ENCODE measurements at regions not wholly inside any gene's neighbourhood (a gene's known extent, or its start where the extent isn't known, plus 50 kb on each side); places are given as distances from the start of the nearest gene placed in this dataset.
A peak's percentile ranks its signal among the peaks of the same experiment; 100 is the strongest.

DNA sequence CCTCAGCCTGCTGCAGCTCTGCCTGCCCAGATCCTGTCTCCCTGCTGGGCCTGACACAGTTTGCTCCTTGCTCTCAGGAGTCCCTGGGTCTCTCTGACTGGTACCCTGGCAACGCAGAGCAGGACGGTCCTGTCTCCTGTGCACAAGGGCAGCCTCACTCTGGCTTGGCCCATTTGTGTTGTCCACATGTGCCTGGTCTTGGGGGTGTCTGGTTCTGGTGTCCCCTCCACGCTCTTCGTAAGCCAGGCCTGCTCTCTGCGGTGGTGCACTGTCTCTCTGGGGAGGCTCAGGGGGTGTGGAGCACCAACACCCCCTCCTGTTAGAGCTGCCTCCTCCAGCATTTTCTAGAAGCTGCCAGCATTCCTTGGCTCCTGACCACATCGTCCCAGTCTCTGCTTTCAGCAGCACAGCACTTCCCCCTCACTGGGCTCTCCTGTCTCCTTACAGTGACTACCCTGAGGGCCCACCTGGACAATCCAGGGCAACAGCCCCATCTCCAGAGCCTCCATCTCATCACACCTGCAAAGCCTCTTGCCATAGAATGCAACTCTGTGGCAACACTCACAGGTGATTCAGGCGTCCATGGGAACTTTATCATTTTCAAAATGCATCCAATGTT lies 235.6 kb upstream of the HS6ST1 start:
- DNase-seq, result no peak

DNA sequence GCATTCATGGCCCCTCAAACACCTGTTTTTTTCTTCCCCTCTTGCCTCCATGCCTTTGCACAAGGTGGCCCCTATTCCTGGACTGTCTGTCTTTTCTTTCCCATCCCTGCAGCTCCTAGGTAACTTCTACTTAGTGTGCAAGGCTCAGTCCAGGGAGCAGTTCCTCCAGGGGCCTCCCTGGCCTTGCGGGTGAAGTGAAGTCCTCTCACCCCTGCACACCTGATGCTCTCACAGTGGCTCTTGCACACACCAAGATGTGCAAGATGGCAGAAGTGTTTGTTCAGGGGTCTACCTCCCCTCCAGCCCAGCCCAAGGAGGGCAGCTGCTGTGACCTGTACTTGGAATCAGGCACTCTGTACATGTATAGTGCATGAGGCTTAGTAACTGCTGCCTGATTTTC lies 236.8 kb upstream of the HS6ST1 start:
- DNase-seq, result no peak

GRCh38 chr2:128556089-128556488 lies 237.4 kb upstream of the HS6ST1 start:
- no peak for DNase-seq

DNA sequence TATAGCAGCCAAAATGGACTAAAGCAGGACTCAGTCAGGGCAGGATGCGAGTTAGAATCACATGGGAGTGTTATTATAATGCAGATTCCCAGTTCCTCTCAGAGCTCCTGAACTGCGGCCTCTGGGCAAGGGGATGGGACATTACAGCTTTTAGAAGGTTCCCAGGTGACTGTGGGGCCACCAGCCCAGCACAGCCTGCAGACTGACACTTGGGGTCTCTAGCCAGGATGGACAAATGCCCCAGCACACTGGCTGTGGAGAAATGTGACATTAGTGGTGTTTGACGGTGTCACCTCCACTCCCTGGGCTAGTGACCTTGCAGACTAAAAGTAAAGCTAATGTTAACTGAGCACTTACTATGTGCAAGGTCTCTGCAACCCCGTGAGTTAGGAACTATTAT lies 238.0 kb upstream of the HS6ST1 start:
- no peak for DNase-seq

- no peak for DNase-seq
These were observed 238.4 kb upstream of the HS6ST1 start for GRCh38 chr2:128557069-128557468.

- no peak for DNase-seq
These were observed 239.2 kb upstream of the HS6ST1 start for GRCh38 chr2:128557831-128558241.

- DNase-seq, result no peak
These were observed 239.8 kb upstream of the HS6ST1 start for GRCh38 chr2:128558441-128558840.

GRCh38 chr2:128558895-128559532 lies 240.3 kb upstream of the HS6ST1 start:
- DNase-seq, result no peak

DNA sequence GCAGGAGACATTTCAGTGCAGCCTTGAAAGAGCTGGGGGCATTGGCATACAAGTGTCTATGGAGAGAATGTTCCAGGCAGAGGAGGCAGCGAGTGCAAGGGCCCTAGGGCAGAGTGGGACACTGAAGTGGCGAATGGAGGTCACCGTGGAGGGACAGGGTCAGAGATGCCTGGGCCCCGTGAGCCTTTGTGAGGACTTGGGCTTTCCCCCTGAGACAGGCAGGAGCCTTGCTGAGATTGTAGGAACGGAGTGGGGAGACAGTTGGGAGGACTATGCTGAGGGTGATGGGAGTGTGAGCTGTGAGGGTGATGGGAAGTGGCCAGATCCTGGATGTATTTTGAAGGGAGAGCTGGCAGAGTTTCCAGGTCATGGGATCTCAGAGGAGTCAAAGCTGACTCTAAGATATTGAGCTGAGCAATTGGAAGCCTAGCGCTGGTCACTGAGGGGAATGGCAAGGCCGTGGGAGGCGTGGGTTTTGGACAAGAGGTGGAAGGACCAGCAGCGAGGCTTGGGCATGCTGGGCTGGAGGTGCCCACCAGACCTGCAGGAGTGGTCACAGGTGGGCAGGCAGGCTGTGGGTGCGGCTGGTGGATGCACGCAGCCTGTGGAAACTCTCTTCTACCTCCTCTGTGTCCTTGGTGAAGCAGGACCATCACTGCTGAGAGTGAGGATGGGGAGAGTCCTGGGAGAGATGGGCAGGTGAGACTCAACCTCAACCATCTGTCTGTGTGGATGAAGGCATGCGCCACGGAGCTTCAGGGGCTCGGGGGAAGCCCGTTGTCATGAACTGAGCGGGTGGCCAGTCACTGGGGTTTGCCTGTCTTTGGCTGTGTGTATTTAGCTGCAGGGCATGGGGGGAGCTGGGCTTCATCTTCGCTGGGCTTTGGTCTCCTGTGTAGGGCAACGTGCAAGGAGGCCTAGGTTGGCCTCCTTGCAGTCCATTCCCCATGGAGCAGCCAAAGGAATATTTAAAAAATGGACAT lies 241.2 kb upstream of the HS6ST1 start:
- DNase-seq, result no peak

DNA sequence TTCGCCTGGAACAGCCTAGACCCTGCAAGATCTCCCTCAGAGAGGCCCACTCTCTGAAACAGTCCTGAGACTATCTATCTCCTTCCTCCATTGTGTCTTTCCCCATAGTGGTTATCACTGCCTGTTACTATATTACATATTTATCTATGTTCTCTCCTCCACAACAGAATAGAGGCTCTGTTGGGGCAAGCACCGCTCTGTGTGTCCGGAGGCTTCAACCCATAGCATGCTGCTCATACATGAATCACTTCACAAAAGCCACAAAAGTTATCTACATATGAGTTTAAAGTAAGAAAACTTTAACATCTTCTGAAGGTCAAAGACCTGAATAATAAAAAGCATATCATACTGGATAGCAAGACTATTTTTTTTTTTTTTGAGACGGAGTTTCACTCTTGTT lies 242.1 kb upstream of the HS6ST1 start:
- no peak for DNase-seq

DNA sequence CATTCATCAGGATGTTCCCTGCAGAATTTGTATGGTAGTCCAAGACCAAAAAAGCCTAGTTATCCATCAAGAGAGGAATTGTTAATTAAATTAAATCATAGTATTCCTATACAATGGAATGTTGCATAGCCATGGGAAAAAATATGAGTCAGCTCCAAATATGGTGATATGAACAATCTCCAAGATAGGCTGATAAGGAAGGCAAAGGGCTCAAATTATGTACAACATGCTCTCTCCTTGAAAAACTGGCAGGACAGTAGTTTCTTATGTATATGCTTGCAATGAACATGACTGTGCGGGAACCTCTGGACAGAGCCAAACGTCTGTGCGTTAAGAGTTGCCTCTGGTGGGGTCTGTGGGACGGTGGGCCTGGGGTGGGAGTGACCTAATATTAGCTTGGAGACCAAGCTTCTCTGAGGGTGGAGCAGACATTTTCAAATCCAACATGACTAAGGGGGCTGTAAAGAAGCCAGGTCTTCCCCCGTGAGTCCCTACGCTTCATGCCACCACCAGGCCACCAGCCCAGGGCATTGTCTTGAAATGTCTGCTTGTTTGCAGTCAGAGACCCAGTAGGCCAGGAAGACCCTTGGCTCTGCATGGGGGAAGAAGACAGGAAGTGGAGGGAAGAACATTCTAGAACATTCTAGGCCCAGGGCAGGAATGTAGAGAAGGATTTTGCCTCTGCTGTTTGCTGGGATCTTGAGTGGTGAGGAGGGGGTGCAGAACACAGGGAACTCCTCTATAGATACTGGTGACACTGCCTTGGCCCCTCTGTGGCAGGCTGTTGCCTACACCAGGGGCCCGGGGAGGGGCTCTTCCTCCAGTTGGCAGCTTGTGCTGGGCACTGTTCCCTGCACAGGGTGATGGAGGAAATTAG lies 244.0 kb upstream of the HS6ST1 start:
- DNase-seq, result no peak

- DNase-seq, result peak; percentile 91
These were observed 244.7 kb upstream of the HS6ST1 start for GRCh38 chr2:128563348-128563687.

DNA sequence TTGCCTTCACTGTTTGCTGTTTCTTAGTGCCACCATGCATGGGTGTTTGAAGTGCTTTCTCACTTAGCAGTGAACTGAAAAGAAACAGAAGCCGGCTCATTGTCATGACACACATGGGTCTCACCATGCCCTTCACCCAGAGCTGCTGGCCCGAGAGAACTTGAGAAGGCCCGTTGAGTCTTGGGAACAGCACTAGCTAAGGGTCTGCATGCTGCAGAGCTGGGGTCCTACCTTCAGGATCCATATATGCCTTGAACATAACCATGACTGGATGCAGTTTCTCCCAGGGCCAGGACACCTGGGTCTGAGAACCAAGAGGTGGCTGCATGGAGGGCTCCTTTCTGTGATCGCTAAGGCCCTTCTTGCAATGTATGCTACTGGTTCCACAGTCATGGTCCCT lies 245.5 kb upstream of the HS6ST1 start:
- no peak for DNase-seq

- no peak for DNase-seq
These were observed 245.9 kb upstream of the HS6ST1 start for GRCh38 chr2:128564551-128564950.

DNA sequence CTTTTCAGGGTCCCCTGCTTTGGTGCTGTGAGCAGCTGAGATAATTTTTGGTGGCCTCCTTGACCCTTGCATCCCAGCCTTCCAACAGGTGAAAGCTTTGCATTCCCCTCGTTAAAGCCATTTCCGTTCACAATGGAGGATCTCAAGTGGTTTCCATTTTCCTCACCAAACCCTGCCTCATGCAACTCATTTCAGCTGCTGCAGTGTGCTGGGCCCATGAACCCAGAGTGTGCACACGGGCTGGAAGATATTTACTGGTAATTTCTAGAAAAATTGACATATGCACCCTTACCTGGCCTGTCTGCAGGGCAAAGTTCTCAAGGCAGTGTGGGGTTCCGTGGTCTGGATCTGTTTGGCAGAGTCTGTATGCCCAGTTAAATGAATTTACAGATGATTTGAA lies 246.8 kb upstream of the HS6ST1 start:
- no peak for DNase-seq

- no peak for DNase-seq
These were observed 248.0 kb upstream of the HS6ST1 start for GRCh38 chr2:128566671-128567070.

- DNase-seq, result no peak
These were observed 249.4 kb upstream of the HS6ST1 start for GRCh38 chr2:128568106-128568505.

GRCh38 chr2:128573116-128573515 lies 254.4 kb upstream of the HS6ST1 start:
- DNase-seq, result no peak

GRCh38 chr2:128573531-128573930 lies 254.9 kb upstream of the HS6ST1 start:
- DNase-seq, result no peak

- DNase-seq, result no peak
These were observed 258.7 kb upstream of the HS6ST1 start for GRCh38 chr2:128577141-128577930.

Data from tongue (tissue), 1 donor.